Neural progenitor cell (in vitro differentiated cells): ENCODE measurements at regions not wholly inside any gene's neighbourhood (a gene's known extent, or its start where the extent isn't known, plus 50 kb on each side); places are given as distances from the start of the nearest gene placed in this dataset.

ENCODE experiments used
- CTCF ChIP-seq: fragments of 200-600 bp; sonication (generic); IDR thresholded peaks from 2 replicates; pipeline ENCODE4 v1.5.1; 2017; ENCODE audit warnings: antibody characterized with exemption, mild to moderate bottlenecking
- EZH2phosphoT487 ChIP-seq: fragments of 200-600 bp; sonication (generic); IDR thresholded peaks from 2 replicates; pipeline ENCODE4 v1.6.1; 2017; ENCODE audit warnings: antibody characterized with exemption

DNA sequence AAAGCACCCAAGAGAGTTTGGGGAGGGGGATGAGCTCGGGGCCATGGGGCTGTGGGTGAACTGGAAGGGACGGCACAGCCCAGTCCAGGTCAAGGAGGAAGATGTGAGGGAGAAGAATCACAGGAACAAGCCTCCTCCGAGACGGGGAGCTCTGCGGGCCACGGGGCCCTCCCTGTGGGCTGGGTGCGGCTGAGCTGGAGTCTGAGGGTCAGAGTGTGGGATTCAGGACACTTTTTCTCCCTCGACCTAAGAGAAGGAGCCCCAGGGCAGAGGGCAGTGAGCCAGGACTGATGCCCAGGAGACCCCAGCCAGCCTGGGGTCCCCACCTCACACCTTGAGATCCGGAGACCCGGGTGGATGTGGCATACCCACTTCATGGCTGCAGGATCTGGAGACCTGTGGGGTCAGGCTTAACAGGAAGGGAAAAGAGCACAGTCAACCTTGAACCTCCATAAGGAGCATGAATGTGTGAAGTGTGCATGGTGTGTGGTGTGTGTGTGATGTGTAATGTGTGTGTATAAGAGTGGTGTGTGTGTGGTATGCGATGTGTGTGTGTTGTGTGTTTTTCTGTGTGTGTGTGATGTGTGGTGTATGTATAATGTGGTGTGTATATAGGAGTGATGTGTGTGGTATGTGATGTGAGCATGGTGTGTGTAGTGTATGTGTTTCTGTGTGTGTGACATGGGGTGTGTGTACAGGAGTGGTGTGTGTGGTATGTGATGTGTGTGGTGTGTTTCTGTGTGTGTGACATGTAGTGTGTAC lies 504.6 kb downstream of the BRD1 start:
- TF ChIP-seq EZH2phosphoT487 (no peak), CTCF (no peak)
